SK-N-SH (cell line): ENCODE measurements at regions not wholly inside any gene's neighbourhood (a gene's known extent, or its start where the extent isn't known, plus 50 kb on each side); places are given as distances from the start of the nearest gene placed in this dataset.

ENCODE experiments used
- CTCF ChIA-PET: fragments of 300-600, 350-600 bp; formaldehyde crosslinking; extraction: SDS; loops from one replicate; lab custom pipeline; 2021; lab: Yijun Ruan, JAX
- POLR2A ChIA-PET: fragments of 350-600 bp; sonication (Branson Sonifier 250); formaldehyde crosslinking; extraction: SDS; loops from one replicate; lab custom pipeline; 2020; ENCODE audit warnings: antibody characterized with exemption, inconsistent platforms; lab: Yijun Ruan, JAX
- DNase-seq: peaks from one replicate; pipeline ENCODE4 v3.0.0; 2012
- H2AFZ ChIP-seq: fragments of 200-600 bp; sonication (generic); 2 replicates; pipeline ENCODE4 v1.8.1; 2016; ENCODE audit warnings: antibody characterized with exemption, mild to moderate bottlenecking, low read depth
- H3F3A ChIP-seq: fragments of 200-600 bp; sonication (generic); replicated peaks from 2 replicates; pipeline ENCODE3; 2016; ENCODE audit warnings: antibody characterized with exemption, mild to moderate bottlenecking; ENCODE audit not compliant: insufficient read depth
- H3K27ac ChIP-seq, 2 experiments: fragments of 200-500 bp in 1 of 2; fragments of 200-600 bp in 1 of 2; sonication (Bioruptor generic) in 1 of 2; sonication (generic), shearing (Covaris generic) in 1 of 2; 2 replicates each; pipeline versions ENCODE4 v1.5.1 to v1.6.1; 2014 to 2016; ENCODE audit warnings: low read depth in 2 of 2, inconsistent platforms in 1 of 2, low read length in 1 of 2, mild to moderate bottlenecking in 1 of 2, mixed read lengths in 1 of 2
- H3K27me3 ChIP-seq: fragments of 200-600 bp; sonication (generic), shearing (Covaris generic); 2 replicates; pipeline ENCODE4 v1.6.1; 2016; ENCODE audit warnings: mixed run types; ENCODE audit not compliant: insufficient read depth
- H3K36me3 ChIP-seq, 2 experiments: fragments of 200-500 bp in 1 of 2; fragments of 200-600 bp in 1 of 2; sonication (Bioruptor generic) in 1 of 2; sonication (generic) in 1 of 2; replicated peaks in 1 of 2; 2 replicates each; pipeline versions ENCODE3 to v1.5.1; 2014 to 2016; ENCODE audit warnings: low read length in 1 of 2, mild to moderate bottlenecking in 1 of 2; ENCODE audit not compliant: insufficient read depth in 2 of 2, control insufficient read depth in 1 of 2
- H3K4me1 ChIP-seq, 2 experiments: fragments of 200-500 bp in 1 of 2; fragments of 200-600 bp in 1 of 2; sonication (Bioruptor generic) in 1 of 2; sonication (generic), shearing (Covaris generic) in 1 of 2; 2 replicates each; pipeline versions ENCODE4 v1.5.1 to v1.6.1; 2014 to 2016; ENCODE audit warnings: low read depth in 1 of 2, low read length in 1 of 2, mixed run types in 1 of 2; ENCODE audit not compliant: insufficient read depth in 2 of 2, control insufficient read depth in 1 of 2
- H3K4me2 ChIP-seq: fragments of 200-600 bp; sonication (generic), shearing (Covaris generic); 2 replicates; pipeline ENCODE4 v1.6.1; 2017; ENCODE audit warnings: mixed run types
- H3K4me3 ChIP-seq, 2 experiments: fragments of 200-500 bp in 1 of 2; fragments of 200-600 bp in 1 of 2; sonication (Bioruptor generic) in 1 of 2; sonication (generic), shearing (Covaris generic) in 1 of 2; 2 replicates each; pipeline versions ENCODE4 v1.5.1 to v1.8.1; 2014 to 2016; ENCODE audit warnings: low read depth in 2 of 2, inconsistent platforms in 1 of 2, low read length in 1 of 2, mild to moderate bottlenecking in 1 of 2, mixed read lengths in 1 of 2, moderate library complexity in 1 of 2
- H3K79me2 ChIP-seq: fragments of 200-600 bp; sonication (generic); 2 replicates; pipeline ENCODE4 v1.8.1; 2017; ENCODE audit warnings: mild to moderate bottlenecking; ENCODE audit not compliant: insufficient read depth
- H3K9ac ChIP-seq: fragments of 200-600 bp; sonication (generic); 2 replicates; pipeline ENCODE4 v1.6.1; 2017; ENCODE audit warnings: mixed run types
- H3K9me2 ChIP-seq: fragments of 200-600 bp; sonication (generic); 2 replicates; pipeline ENCODE4 v1.6.1; 2017; ENCODE audit warnings: mixed run types
- H3K9me3 ChIP-seq: fragments of 200-600 bp; sonication (generic); 2 replicates; pipeline ENCODE4 v1.6.1; 2017; ENCODE audit warnings: mixed run types, mild to moderate bottlenecking, moderate library complexity
- H4K20me1 ChIP-seq: fragments of 200-600 bp; sonication (generic); 2 replicates; pipeline ENCODE4 v1.6.1; 2017; ENCODE audit warnings: mild to moderate bottlenecking, mixed run types; ENCODE audit not compliant: insufficient read depth
- EP300 ChIP-seq, 2 experiments: IDR thresholded peaks; 2 replicates each; pipeline versions ENCODE4 v1.4.0 to v1.6.1; 2012; ENCODE audit warnings: borderline replicate concordance in 1 of 2, low read depth in 1 of 2, low read length in 1 of 2
- EZH2phosphoT487 ChIP-seq: fragments of 200-600 bp; sonication (generic); IDR thresholded peaks from 2 replicates; pipeline ENCODE4 v1.6.1; 2017; ENCODE audit warnings: low read depth, mixed run types, mild to moderate bottlenecking, antibody characterized with exemption, moderate library complexity, borderline replicate concordance
- FOSL2 ChIP-seq: IDR thresholded peaks from 2 replicates; pipeline ENCODE4 v1.4.0; 2012; ENCODE audit warnings: low read depth, mild to moderate bottlenecking, moderate library complexity, borderline replicate concordance
- FOXM1 ChIP-seq: IDR thresholded peaks from 2 replicates; pipeline ENCODE4 v1.4.0; 2012; ENCODE audit warnings: low read depth, mild to moderate bottlenecking
- GATA2 ChIP-seq: sonication (generic); formaldehyde crosslinking; IDR thresholded peaks from 2 replicates; pipeline ENCODE4 v1.5.0; 2020; ENCODE audit warnings: mild to moderate bottlenecking, missing genetic modification reagents
- MAX ChIP-seq: IDR thresholded peaks from 2 replicates; pipeline ENCODE4 v1.4.0; 2012; ENCODE audit warnings: low read depth
- MEF2A ChIP-seq: IDR thresholded peaks from 2 replicates; pipeline ENCODE4 v1.4.0; 2012; ENCODE audit warnings: low read depth, borderline replicate concordance
- MXI1 ChIP-seq: IDR thresholded peaks from 2 replicates; pipeline ENCODE4 v1.6.1; 2012; ENCODE audit warnings: mild to moderate bottlenecking, low read depth, low read length, improper control_type of control experiment
- NFIC ChIP-seq: IDR thresholded peaks from 2 replicates; pipeline ENCODE4 v1.4.0; 2012; ENCODE audit warnings: borderline replicate concordance
- POLR2AphosphoS5 ChIP-seq: IDR thresholded peaks from 2 replicates; pipeline ENCODE4 v1.6.1; 2012; ENCODE audit warnings: low read depth, low read length
- RCOR1 ChIP-seq: fragments of 150-350 bp; IDR thresholded peaks from 2 replicates; pipeline ENCODE4 v1.6.1; 2017; ENCODE audit warnings: antibody characterized with exemption, low read length
- REST ChIP-seq: IDR thresholded peaks from 2 replicates; pipeline ENCODE4 v1.6.1; 2012; ENCODE audit warnings: mild to moderate bottlenecking, low read depth, low read length, moderate library complexity
- SMC3 ChIP-seq: IDR thresholded peaks from 2 replicates; pipeline ENCODE4 v1.6.1; 2012; ENCODE audit warnings: low read depth, low read length, improper control_type of control experiment
- TAF1 ChIP-seq: IDR thresholded peaks from 2 replicates; pipeline ENCODE4 v1.6.1; 2012; ENCODE audit warnings: low read depth, mild to moderate bottlenecking, low read length, moderate library complexity, borderline replicate concordance
- TCF12 ChIP-seq: IDR thresholded peaks from 2 replicates; pipeline ENCODE4 v1.4.0; 2012
- TEAD4 ChIP-seq: IDR thresholded peaks from 2 replicates; pipeline ENCODE4 v1.4.0; 2012; ENCODE audit warnings: mild to moderate bottlenecking, borderline replicate concordance; ENCODE audit not compliant: insufficient read depth
- USF1 ChIP-seq: IDR thresholded peaks from 2 replicates; pipeline ENCODE4 v1.4.0; 2012; ENCODE audit warnings: low read depth, borderline replicate concordance
- USF2 ChIP-seq: fragments of 150-350 bp; IDR thresholded peaks from 2 replicates; pipeline ENCODE4 v1.6.1; 2017; ENCODE audit warnings: antibody characterized with exemption, low read length, low read depth, borderline replicate concordance
- ZBTB33 ChIP-seq: IDR thresholded peaks from 2 replicates; pipeline ENCODE4 v1.4.0; 2012; ENCODE audit warnings: low read depth, borderline replicate concordance
- WGBS: methylation state at CpG from one replicate; pipeline ENCODE4 v1.1.6; 2017; ENCODE audit warnings: low lambda C conversion rate; 5-methylcytosine and 5-hydroxymethylcytosine counted together

GRCh38 chr7:67794544-67794943, 797.9 kb downstream of the TYW1 start:
- POLR2A ChIA-PET, result no interaction called here
- Histone ChIP-seq H3K4me3 (no peak overlapping the region), H3K4me2 (no peak overlapping the region), H3K9me2 (no peaks in the 10 kb centered on the region), H3F3A (no peaks in the 10 kb centered on the region), H3K27ac (no peak overlapping the region), H3K36me3 (no peaks in the 10 kb centered on the region), H4K20me1 (no peaks in the 10 kb centered on the region), H3K9ac (no peak overlapping the region), H3K79me2 (no peaks in the 10 kb centered on the region), H2AFZ (no peak overlapping the region)
- CTCF ChIA-PET, result no interaction called here
- WGBS, result 21% methylated on average over 2 of the region's 2 CpGs
- no peak for TF ChIP-seq TEAD4
- TF ChIP-seq REST, result no peak
- TF ChIP-seq EP300 (IDR thresholded peaks at IDR 0.05; ENCODE audit: borderline replicate concordance in 1 of 2, low read depth in 1 of 2, low read length in 1 of 2), result no peak
- TF ChIP-seq NFIC, result no peak
- TF ChIP-seq RCOR1, result no peak
- no peak for TF ChIP-seq FOSL2
- TF ChIP-seq ZBTB33, result no peak
- TF ChIP-seq USF2, result no peak
- TF ChIP-seq EZH2phosphoT487, result no peak
- TF ChIP-seq GATA2, result no peak
- TF ChIP-seq TCF12, result no peak
- TF ChIP-seq MXI1, result no peak
- no peak for TF ChIP-seq FOXM1
- TF ChIP-seq TAF1, result no peak
- no peak for TF ChIP-seq MAX
- no peak for TF ChIP-seq SMC3
- TF ChIP-seq USF1, result no peak
- no peak for TF ChIP-seq MEF2A
- no peak for TF ChIP-seq POLR2AphosphoS5
- TF ChIP-seq, all 33 proteins: peak for 0
- H3K9me3 ChIP-seq, result no peaks in the 10 kb centered on the region
- peaks cover 0 to 2% of the 10 kb centered on the region in 2 experiments; a peak in 1 of 4 replicates for H3K4me1 ChIP-seq
- no peaks in the 10 kb centered on the region for H3K27me3 ChIP-seq
- DNase-seq, result no peak
